Esophagus squamous epithelium (tissue), 5 donors: ENCODE measurements at regions not wholly inside any gene's neighbourhood (a gene's known extent, or its start where the extent isn't known, plus 50 kb on each side); places are given as distances from the start of the nearest gene placed in this dataset.
"Not testable (repeated sequence)": the region's sequence is repeated elsewhere in the genome, so short reads cannot be mapped to it uniquely, and the experiment has no call there.

ENCODE experiments used
- DNase-seq: peaks from one replicate; lab custom pipeline; 2025; lab: John Stamatoyannopoulos, UW
- H3K27ac ChIP-seq, 4 donors: fragments of 200-600 bp; sonication (generic); one replicate each; pipeline ENCODE4 v1.5.1; 2016 to 2019; ENCODE audit warnings: mild to moderate bottlenecking in 1 of 4
- H3K27me3 ChIP-seq, 4 donors: fragments of 200-600 bp; sonication (generic); 1 replicate in 3 of 4; 2 replicates in 1 of 4; pipeline versions ENCODE4 v1.5.1 to v1.6.0; 2017 to 2021; ENCODE audit warnings: antibody characterized with exemption in 1 of 4
- H3K36me3 ChIP-seq, 3 donors: fragments of 200-600 bp; sonication (generic); one replicate each; pipeline ENCODE4 v1.5.1; 2016 to 2019
- H3K4me1 ChIP-seq, 3 donors: fragments of 200-600 bp; sonication (generic); one replicate each; pipeline ENCODE4 v1.5.1; 2017 to 2019
- H3K4me3 ChIP-seq, 4 donors: fragments of 200-600 bp; sonication (generic); 1 replicate in 3 of 4; 2 replicates in 1 of 4; pipeline ENCODE4 v1.5.1; 2016 to 2019; ENCODE audit warnings: mild to moderate bottlenecking in 2 of 4, moderate library complexity in 1 of 4
- H3K9me3 ChIP-seq, 3 donors: fragments of 200-600 bp; sonication (generic); one replicate each; pipeline ENCODE4 v1.5.1; 2016 to 2019
- POLR2A ChIP-seq, 4 donors: fragments of 450-650 bp; IDR thresholded peaks; one replicate each; pipeline ENCODE4 v1.6.1; 2017; ENCODE audit warnings: antibody characterized with exemption in 4 of 4, mild to moderate bottlenecking in 4 of 4, moderate library complexity in 3 of 4
- WGBS, 2 donors: methylation state at CpG; one replicate each; pipeline ENCODE4 v1.1.5; 2018; 5-methylcytosine and 5-hydroxymethylcytosine counted together
- intact Hi-C: fragments of 100-400 bp; cut with DNase I; formaldehyde crosslinking; loops from one replicate; pipeline ENCODE4 v1.15.0; 2022
- TF ChIP-seq, protein P1 (sequence below), 6 experiments: fragments of 450-650 bp in 4 of 6; fragments of 200-600 bp in 2 of 6; sonication (generic) in 2 of 6; IDR thresholded peaks; one replicate each; pipeline ENCODE4 v1.5.1; 2016 to 2019; ENCODE audit warnings: antibody characterized with exemption in 6 of 6, mild to moderate bottlenecking in 4 of 6, moderate library complexity in 4 of 6
- donor health status: DM: yes; HTN: yes; CAD: no.

DNA sequence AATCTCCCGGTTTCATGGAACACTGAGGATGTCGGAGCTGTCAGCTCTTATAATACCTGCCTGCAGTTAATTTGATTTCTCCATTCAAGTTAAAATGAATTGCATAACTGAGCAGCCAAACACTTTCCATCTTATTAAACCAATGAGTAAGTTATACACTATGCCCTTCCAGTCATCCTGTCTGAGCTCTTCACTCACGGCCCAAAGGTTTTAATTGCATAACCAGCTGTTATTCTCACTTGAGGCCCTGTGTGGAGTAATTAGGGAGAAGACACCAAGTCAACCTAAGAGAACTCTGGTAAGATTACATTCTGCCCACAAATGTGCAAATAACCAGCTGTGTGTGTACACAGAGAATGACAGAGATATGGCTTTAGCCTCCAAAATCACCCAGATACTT lies 303.5 kb downstream of the TBC1D4 start:
- Histone ChIP-seq H3K9me3 (peaks cover 0 to 2% (median 0%) of the 10 kb centered on the region in 3 donors), H3K4me3 (no peak overlapping the region), H3K4me1 (no peaks in the 10 kb centered on the region), H3K27me3 (no peaks in the 10 kb centered on the region), H3K27ac (no peak overlapping the region), H3K36me3 (no peaks in the 10 kb centered on the region)
- no peak for DNase-seq
- 79 to 86% methylated on average over 3 of the region's 3 CpGs for WGBS, 2 donors
- intact Hi-C loops, result no loop called here
- TF ChIP-seq POLR2A (IDR thresholded peaks at IDR 0.05), result no peak
- TF ChIP-seq, protein P1, sequence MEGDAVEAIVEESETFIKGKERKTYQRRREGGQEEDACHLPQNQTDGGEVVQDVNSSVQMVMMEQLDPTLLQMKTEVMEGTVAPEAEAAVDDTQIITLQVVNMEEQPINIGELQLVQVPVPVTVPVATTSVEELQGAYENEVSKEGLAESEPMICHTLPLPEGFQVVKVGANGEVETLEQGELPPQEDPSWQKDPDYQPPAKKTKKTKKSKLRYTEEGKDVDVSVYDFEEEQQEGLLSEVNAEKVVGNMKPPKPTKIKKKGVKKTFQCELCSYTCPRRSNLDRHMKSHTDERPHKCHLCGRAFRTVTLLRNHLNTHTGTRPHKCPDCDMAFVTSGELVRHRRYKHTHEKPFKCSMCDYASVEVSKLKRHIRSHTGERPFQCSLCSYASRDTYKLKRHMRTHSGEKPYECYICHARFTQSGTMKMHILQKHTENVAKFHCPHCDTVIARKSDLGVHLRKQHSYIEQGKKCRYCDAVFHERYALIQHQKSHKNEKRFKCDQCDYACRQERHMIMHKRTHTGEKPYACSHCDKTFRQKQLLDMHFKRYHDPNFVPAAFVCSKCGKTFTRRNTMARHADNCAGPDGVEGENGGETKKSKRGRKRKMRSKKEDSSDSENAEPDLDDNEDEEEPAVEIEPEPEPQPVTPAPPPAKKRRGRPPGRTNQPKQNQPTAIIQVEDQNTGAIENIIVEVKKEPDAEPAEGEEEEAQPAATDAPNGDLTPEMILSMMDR (IDR thresholded peaks at IDR 0.05), result no peak

DNA sequence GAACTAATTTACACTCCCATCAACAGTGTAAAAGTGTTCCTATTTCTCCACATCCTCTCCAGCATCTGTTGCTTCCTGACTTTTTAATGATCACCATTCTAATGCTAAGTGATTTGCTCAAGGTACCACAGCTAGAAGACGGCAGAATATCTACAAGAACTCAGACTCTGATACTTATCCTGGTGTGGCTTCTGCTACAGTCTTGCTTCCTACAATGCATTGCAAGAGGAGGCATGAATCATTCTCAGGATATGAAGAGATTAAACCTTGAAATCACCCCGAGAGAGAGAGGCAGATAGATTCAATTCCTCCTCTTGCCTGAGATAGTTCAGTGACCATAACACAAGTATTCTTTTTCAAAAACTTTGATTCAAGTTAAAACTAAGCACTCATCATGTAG lies 306.4 kb downstream of the TBC1D4 start:
- Histone ChIP-seq H3K4me1 (no peaks in the 10 kb centered on the region), H3K36me3 (no peaks in the 10 kb centered on the region), H3K27me3 (no peaks in the 10 kb centered on the region), H3K9me3 (no peaks in the 10 kb centered on the region), H3K27ac (no peak overlapping the region), H3K4me3 (no peak overlapping the region)
- TF ChIP-seq, protein P1 (IDR thresholded peaks at IDR 0.05), result no peak
- no peak for TF ChIP-seq POLR2A (IDR thresholded peaks at IDR 0.05)
- intact Hi-C loops, result no loop called here
- 73 to 83% methylated on average over 2 of the region's 2 CpGs for WGBS, 2 donors
- no peak for DNase-seq

DNA sequence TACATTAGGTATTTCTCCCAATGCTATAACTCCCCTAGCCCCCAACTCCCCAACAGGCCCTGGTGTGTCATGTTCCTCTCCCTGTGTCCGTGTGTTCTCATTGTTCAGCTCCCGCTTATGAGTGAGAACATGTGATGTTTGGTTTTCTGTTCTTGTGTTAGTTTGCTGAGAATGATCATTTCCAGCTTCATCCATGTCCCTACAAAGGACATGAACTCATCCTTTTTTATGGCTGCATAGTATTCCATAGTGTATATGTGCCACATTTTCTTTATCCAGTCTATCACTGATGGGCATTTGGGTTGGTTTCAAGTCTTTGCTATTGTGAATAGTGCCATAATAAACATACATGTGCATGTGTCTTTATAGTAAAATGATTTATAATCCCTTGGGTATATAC lies 306.9 kb downstream of the TBC1D4 start:
- H3K36me3 ChIP-seq, H3K4me3 ChIP-seq, H3K4me1 ChIP-seq, DNase-seq, H3K27me3 ChIP-seq, H3K27ac ChIP-seq, H3K9me3 ChIP-seq, intact Hi-C loops: not testable (repeated sequence)
- 93% methylated on average over 2 of the region's 2 CpGs for WGBS, 2 donors

DNA sequence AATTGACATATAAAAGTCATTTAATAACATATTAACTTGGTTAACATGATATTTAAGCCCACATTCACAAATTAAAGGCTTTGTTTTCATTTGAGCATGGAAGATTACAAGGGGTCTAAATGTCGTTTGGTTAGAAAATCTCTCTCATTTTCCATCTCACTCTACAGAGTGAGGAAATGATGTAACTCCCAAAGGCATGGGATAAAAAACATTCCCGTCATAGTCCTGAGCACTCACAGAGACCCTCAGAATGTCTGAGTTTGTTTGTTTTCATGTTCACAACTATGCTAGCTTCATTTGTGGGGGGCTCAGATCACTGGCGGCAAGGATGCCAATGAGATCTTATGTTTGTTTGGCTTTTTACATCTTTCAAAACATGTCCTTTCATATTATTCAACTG lies 307.5 kb downstream of the TBC1D4 start:
- no peaks in the 10 kb centered on the region for H3K4me1 ChIP-seq
- H3K4me3 ChIP-seq, result no peak overlapping the region
- no peaks in the 10 kb centered on the region for H3K9me3 ChIP-seq
- no peaks in the 10 kb centered on the region for H3K27me3 ChIP-seq
- no peaks in the 10 kb centered on the region for H3K36me3 ChIP-seq
- TF ChIP-seq POLR2A (IDR thresholded peaks at IDR 0.05), result no peak
- 63 to 65% methylated on average over 3 of the region's 3 CpGs for WGBS, 2 donors
- no peak overlapping the region for H3K27ac ChIP-seq
- no peak for DNase-seq
- intact Hi-C loops, result no loop called here

DNA sequence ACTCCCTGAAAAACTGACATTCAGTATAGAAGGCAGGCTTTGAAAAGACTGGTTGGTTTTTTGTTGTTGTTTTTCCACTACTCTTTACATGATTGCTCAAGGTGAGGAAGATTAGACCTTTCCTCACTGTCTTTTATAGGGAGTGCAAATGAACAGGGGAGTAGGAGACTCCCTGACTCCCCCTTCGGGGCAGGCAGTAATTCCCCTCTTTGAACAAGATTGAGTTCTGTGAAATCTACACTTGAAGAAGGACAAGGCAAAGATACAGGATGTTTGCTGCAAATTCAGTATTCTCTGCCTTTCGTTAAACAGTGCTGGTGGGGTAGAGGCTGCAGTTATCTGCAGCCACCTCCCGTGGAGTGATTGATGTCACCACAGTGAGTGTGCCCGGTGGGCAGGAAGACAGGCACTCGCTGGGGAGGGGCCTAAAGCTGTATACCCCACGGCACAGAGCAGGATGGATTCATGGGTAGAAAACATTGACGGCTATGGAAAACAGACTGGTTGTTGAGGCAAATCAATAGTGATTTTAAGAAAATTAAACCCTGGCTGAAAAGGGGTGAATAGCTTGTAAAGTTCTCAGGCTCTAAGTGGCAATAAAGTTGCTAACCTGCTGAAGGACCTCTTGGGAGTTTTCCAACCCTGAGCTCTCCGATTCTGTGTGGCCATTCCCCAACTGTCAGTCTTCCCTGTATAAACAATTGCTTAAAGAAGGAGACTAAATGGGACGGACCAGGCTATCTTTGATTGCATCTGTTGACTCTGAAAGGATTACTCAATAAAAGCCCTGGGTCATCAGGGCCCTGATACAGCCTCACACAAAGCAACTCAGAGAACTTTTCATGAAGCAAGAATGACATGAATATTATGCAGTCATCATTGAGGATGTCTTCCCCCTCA lies 308.3 kb downstream of the TBC1D4 start:
- H3K4me3 ChIP-seq, result no peak overlapping the region
- 27 to 43% methylated on average over 7 to 9 of the region's 9 CpGs for WGBS, 2 donors
- H3K27ac ChIP-seq, result no peak overlapping the region
- intact Hi-C loops, result no loop called here
- no peaks in the 10 kb centered on the region for H3K36me3 ChIP-seq
- no peaks in the 10 kb centered on the region for H3K9me3 ChIP-seq
- no peak for TF ChIP-seq POLR2A (IDR thresholded peaks at IDR 0.05)
- TF ChIP-seq, protein P1 (IDR thresholded peaks at IDR 0.05), result no peak
- H3K27me3 ChIP-seq, result no peaks in the 10 kb centered on the region
- DNase-seq, result no peak
- H3K4me1 ChIP-seq, result no peaks in the 10 kb centered on the region

DNA sequence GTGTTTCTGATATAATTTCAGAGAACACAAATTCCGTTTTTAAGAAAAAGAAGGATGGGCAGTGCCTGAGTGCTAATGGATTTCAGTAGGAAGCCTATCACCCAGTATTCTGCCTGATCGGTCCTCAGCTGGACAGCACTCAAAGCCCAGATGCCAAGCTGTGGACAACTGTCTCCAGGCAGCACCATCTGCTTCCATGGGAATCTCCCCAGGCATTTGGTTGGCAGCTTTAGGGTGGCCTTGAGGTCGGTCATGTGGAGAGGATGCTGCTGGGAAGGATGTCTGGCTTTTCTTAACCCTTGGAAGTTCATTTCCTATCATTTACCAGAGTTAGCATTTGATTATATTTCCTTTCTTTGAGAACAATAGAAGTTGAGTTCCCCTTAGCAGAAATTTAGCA lies 311.7 kb downstream of the TBC1D4 start:
- Histone ChIP-seq H3K27ac (no peak overlapping the region), H3K36me3 (no peaks in the 10 kb centered on the region), H3K4me1 (no peaks in the 10 kb centered on the region), H3K27me3 (no peaks in the 10 kb centered on the region), H3K4me3 (no peak overlapping the region), H3K9me3 (no peaks in the 10 kb centered on the region)
- 54 to 71% methylated on average over 3 of the region's 3 CpGs for WGBS, 2 donors
- TF ChIP-seq, protein P1 (IDR thresholded peaks at IDR 0.05), result no peak
- no peak for DNase-seq
- intact Hi-C loops, result no loop called here
